ENCODE measurements at regions not wholly inside any gene's neighbourhood (a gene's known extent, or its start where the extent isn't known, plus 50 kb on each side); places are given as distances from the start of the nearest gene placed in this dataset.
A peak's percentile ranks its signal among the peaks of the same experiment; 100 is the strongest.

GRCh38 chr7:109190766-109191398 is 621.2 kb downstream of the DNAJB9 start:
- no peaks in the 10 kb centered on the region for H3K79me1 ChIP-seq (ENCODE audit: low read depth in 1 of 2, low read length in 2 of 2)
- H2AK9ac ChIP-seq (replicated peaks; ENCODE audit: low read depth, low read length, poor library complexity): no peak overlapping the region
- no peak overlapping the region for H2BK15ac ChIP-seq (ENCODE audit: low read depth, low read length)
- H3K36me3 ChIP-seq (ENCODE audit: control insufficient read depth, insufficient read depth, low read length): no peaks in the 10 kb centered on the region
- no CpG with 5 or more reads among the region's 2 CpGs for WGBS, 2 experiments (ENCODE audit: extremely low coverage in 2 of 2, insufficient read length in 1 of 2)
- H3K18ac ChIP-seq (ENCODE audit: low read depth, low read length): no peak overlapping the region
- no peak overlapping the region for H3K27ac ChIP-seq (ENCODE audit: insufficient read depth, low read length)
- no peaks in the 10 kb centered on the region for H3K9me1 ChIP-seq (ENCODE audit: insufficient read depth, low read length)
- no peak overlapping the region for H4K8ac ChIP-seq (ENCODE audit: low read depth in 2 of 2, low read length in 2 of 2)
- no peak overlapping the region for H3K4me3 ChIP-seq (ENCODE audit: insufficient read depth, low read depth, low read length)
- H3K9ac ChIP-seq (ENCODE audit: low read depth, low read length): no peak overlapping the region
- ATAC-seq (ENCODE audit: low read depth) (no peak), DNase-seq (no peak)
- no TSS peak for BruUV-seq (replicated peaks)
- intact Hi-C loops (cut with micrococcal nuclease) (no loop called here), in situ Hi-C loops (cut with MboI; ENCODE audit: low sequenced_read_pairs) (no loop called here), dilution Hi-C loops (cut with HindIII; ENCODE audit: low sequenced_read_pairs, unreplicated experiment) (no loop called here)
- POLR2A ChIA-PET (ENCODE audit: unreplicated experiment): no interaction called here
- H2BK5ac ChIP-seq (ENCODE audit: low read depth, low read length, poor library complexity, severe bottlenecking): no peak overlapping the region
- no peak overlapping the region for H3K23ac ChIP-seq (ENCODE audit: low read depth, low read length)
- CTCF ChIA-PET: no interaction called here
- H3K4ac ChIP-seq (ENCODE audit: low read depth, low read length): no peak overlapping the region
- H3K27me3 ChIP-seq (ENCODE audit: control insufficient read depth, insufficient read depth, low read length): no peaks in the 10 kb centered on the region
- H3K4me2 ChIP-seq (ENCODE audit: low read depth, low read length): no peak overlapping the region
- H3K14ac ChIP-seq (replicated peaks; ENCODE audit: low read depth, low read length): no peak overlapping the region
- H2BK20ac ChIP-seq (ENCODE audit: low read depth, low read length): no peak overlapping the region
- H4K20me1 ChIP-seq (ENCODE audit: insufficient read depth, low read length): no peaks in the 10 kb centered on the region
- H4K5ac ChIP-seq (ENCODE audit: low read depth, low read length): no peak overlapping the region
- H3K4me1 ChIP-seq (ENCODE audit: control insufficient read depth, insufficient read depth, low read length): no peaks in the 10 kb centered on the region
- H2AFZ ChIP-seq (replicated peaks; ENCODE audit: low read length, poor library complexity): no peak overlapping the region
- H2BK120ac ChIP-seq (ENCODE audit: low read depth, low read length): no peak overlapping the region
- no peak overlapping the region for H3K56ac ChIP-seq (ENCODE audit: extremely low read depth, insufficient read depth, low read length)
- H3K9me3 ChIP-seq (ENCODE audit: control insufficient read depth, insufficient read depth, low read length): peaks cover 3% of the 10 kb centered on the region; the same call in 1 of the 2 replicates
- no peak overlapping the region for H4K91ac ChIP-seq (ENCODE audit: insufficient read depth, low read depth, low read length)
- no peak overlapping the region for H2AK5ac ChIP-seq (ENCODE audit: low read depth, low read length)
- TF ChIP-seq POLR2A (IDR thresholded peaks at IDR 0.05; ENCODE audit: low read depth, low read length) (no peak), MAFK (IDR thresholded peaks at IDR 0.05; ENCODE audit: low read depth, low read length) (peak; percentile 35; the same call in 1 of the 2 replicates), SMC3 (IDR thresholded peaks at IDR 0.05; ENCODE audit: low read depth, low read length) (no peak), FOS (IDR thresholded peaks at IDR 0.05; ENCODE audit: low read depth, low read length) (no peak), RCOR1 (IDR thresholded peaks at IDR 0.05; ENCODE audit: insufficient replicate concordance, low read length) (no peak), NFE2L2 (IDR thresholded peaks at IDR 0.05; ENCODE audit: low read depth, low read length) (no peak), MAZ (IDR thresholded peaks at IDR 0.05; ENCODE audit: borderline replicate concordance, low read depth, low read length) (no peak), RAD21 (IDR thresholded peaks at IDR 0.05; ENCODE audit: low read length) (no peak)
